Activated naive CD4-positive, alpha-beta T cell treated with anti-CD3 and anti-CD28 coated beads, Interleukin-2, amount 10 ng/mL, durations not matched to agents 7 days and 5 days (primary cell): ENCODE measurements at regions not wholly inside any gene's neighbourhood (a gene's known extent, or its start where the extent isn't known, plus 50 kb on each side); places are given as distances from the start of the nearest gene placed in this dataset.

Experiments
- CTCF ChIA-PET: fragments of 350-600 bp; sonication (Branson Sonifier 250); formaldehyde crosslinking; loops from one replicate; lab custom pipeline; 2021; ENCODE audit warnings: antibody characterized with exemption; lab: Charles Lee
- DNase-seq: peaks from one replicate; pipeline ENCODE4 v3.0.0-alpha.2; 2020
- H3K27ac Mint-ChIP-seq: one replicate; pipeline ENCODE4 v1.8.0; 2021; ENCODE audit warnings: mild to moderate bottlenecking, moderate library complexity, mixed read lengths
- H3K27me3 Mint-ChIP-seq: one replicate; pipeline ENCODE4 v1.8.0; 2021; ENCODE audit warnings: mild to moderate bottlenecking, mixed read lengths
- H3K36me3 Mint-ChIP-seq: one replicate; pipeline ENCODE4 v1.8.0; 2021; ENCODE audit warnings: mixed read lengths
- H3K4me1 Mint-ChIP-seq: one replicate; pipeline ENCODE4 v1.8.0; 2021; ENCODE audit warnings: mixed read lengths
- H3K4me3 Mint-ChIP-seq: one replicate; pipeline ENCODE4 v1.8.0; 2021; ENCODE audit warnings: mild to moderate bottlenecking, moderate library complexity, mixed read lengths
- H3K9me3 Mint-ChIP-seq: one replicate; pipeline ENCODE4 v1.8.0; 2021; ENCODE audit warnings: mixed read lengths

DNA sequence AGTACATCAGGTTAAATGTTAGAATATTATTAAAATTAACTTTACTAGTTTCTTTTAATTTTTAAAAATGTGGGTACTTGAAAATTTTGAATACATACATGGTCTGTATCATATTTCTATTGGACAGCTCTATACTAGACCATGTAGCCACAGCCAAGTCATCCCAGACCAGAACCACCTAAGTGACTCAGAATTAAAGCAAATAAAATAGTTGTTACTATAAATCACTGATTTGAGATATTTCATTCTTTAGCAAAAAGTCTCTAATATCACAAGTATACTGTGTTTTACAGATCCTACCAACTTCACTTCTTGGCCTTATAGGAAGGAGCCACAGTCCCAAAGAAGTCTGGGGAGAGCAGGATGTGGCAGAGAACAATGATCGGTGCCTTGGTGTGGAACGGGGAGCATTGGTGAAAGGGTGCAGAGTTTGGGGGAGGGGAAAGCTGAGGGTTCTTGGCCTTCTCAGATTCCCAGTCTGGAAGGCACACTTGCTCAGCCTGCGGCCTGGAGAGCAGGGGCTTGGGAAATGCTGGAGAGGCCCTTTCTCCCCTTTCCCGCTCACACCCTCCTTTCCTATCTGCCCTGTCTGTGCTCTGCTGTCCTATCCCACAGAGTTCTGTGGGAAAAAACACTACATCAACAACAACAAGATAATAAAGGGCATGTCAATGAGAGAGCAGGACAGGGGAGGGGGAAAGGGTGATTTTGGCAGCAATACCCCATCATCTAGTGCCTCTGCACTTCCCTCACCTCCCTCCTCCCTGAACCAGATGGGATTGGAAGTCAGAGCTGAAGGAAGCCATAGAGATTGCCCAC is 122.1 kb downstream of the NGF start:
- DNase-seq, result no peak
- Mint-ChIP-seq H3K27me3 (no peaks in the 10 kb centered on the region), H3K36me3 (no peaks in the 10 kb centered on the region), H3K27ac (no peak overlapping the region), H3K9me3 (no peaks in the 10 kb centered on the region), H3K4me3 (no peak overlapping the region), H3K4me1 (no peaks in the 10 kb centered on the region)
- CTCF ChIA-PET, result no interaction called here

DNA sequence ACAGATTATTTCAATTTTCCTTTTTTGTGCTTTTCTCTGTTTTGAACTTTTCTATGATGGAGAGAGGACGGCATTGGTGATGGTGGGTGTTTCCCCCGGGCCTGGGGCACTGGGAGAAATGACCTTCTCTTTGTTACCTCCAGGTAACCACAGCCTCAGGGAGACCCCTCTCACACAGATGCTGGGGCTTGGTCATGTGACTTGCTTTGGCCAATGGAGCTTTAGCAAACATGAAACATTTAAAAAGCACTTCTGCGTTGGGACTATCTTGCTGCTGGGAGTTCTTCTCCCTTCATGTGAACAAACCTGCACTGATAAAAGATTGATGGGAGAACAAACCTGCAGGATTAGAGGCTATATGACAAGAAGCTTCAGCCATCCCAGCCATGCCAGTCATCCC is 122.9 kb downstream of the NGF start:
- Mint-ChIP-seq H3K4me3 (no peak overlapping the region), H3K27me3 (no peaks in the 10 kb centered on the region), H3K36me3 (no peaks in the 10 kb centered on the region), H3K9me3 (no peaks in the 10 kb centered on the region), H3K27ac (no peak overlapping the region), H3K4me1 (no peaks in the 10 kb centered on the region)
- CTCF ChIA-PET, result no interaction called here
- no peak for DNase-seq

DNA sequence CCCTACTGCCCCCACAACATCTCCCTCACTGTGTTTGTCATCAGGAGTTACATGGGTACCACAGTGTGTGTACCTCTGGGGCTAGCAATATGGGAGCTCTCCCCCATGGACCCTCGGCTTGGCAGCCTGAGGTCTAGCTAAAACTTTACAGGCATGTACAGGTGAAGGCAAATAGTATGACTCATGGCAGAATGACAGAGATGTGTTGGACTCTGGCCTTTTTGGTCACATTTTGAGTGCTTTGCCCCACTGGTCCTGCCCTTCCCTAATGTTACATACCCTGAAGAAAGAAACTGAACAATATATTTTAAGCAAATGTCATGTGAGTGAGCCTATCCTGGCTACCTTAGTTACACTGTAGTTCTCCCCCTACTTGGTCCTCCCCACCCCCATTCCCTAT is 124.0 kb downstream of the NGF start:
- Mint-ChIP-seq H3K36me3 (no peaks in the 10 kb centered on the region), H3K4me3 (no peak overlapping the region), H3K27me3 (no peaks in the 10 kb centered on the region), H3K9me3 (no peaks in the 10 kb centered on the region), H3K4me1 (no peaks in the 10 kb centered on the region), H3K27ac (no peak overlapping the region)
- no peak for DNase-seq
- CTCF ChIA-PET, result no interaction called here

DNA sequence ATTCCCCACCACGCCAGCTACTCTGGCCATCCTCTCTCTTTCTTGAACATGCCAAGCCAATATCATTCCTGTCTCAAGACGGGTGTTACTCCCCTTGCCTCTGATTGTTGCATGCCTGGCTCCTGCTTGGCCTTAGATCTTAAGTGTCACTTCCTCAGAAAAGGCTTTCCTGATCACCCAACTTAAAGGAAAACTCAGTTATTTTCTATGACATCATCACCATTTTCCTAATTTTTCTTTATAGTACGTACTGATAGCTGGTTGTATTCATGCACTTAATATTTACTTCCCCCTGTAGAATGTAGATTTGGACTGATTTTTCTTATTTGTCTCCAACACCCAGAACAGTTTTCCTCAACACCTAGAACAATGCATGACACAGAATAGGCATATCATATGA is 123.8 kb upstream of the TSPAN2 start:
- Mint-ChIP-seq H3K36me3 (no peaks in the 10 kb centered on the region), H3K4me3 (no peak overlapping the region), H3K9me3 (no peaks in the 10 kb centered on the region), H3K27me3 (no peaks in the 10 kb centered on the region), H3K27ac (no peak overlapping the region), H3K4me1 (no peaks in the 10 kb centered on the region)
- CTCF ChIA-PET, result no interaction called here
- no peak for DNase-seq

DNA sequence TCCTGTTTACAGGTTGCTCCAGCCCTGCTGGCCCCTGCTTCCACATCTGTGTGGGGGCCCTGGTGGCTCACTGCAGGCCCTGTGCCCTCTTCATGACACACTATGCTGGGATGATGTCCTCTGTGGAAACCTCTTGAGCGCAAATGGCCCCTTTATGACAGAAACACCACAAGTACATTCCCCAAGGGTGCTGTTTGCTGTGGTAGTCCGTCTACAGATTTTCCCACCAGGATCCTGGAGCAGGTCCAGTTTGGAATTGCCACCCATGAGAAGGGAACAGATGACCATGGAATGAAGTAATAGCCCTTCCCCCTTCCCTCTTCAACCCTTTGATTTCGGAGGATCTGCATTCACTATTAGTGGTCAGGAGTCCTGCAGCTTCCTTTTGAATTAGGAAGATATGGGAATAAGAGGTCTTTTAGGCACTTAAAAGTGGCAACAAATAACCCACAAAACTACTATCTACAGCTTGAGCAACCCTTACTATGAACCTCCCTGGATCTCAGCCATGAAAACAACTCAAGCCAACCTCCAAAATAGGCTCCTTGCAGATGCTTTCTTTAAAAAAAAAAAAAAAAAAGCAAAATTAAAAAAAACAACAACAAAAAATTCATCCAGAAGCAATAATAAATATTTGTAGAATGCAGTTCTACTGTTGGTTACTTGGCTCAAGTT is 121.9 kb upstream of the TSPAN2 start:
- Mint-ChIP-seq H3K27ac (no peak overlapping the region), H3K27me3 (no peaks in the 10 kb centered on the region), H3K4me3 (no peak overlapping the region), H3K9me3 (no peaks in the 10 kb centered on the region), H3K4me1 (no peaks in the 10 kb centered on the region), H3K36me3 (no peaks in the 10 kb centered on the region)
- CTCF ChIA-PET, result no interaction called here
- no peak for DNase-seq

DNA sequence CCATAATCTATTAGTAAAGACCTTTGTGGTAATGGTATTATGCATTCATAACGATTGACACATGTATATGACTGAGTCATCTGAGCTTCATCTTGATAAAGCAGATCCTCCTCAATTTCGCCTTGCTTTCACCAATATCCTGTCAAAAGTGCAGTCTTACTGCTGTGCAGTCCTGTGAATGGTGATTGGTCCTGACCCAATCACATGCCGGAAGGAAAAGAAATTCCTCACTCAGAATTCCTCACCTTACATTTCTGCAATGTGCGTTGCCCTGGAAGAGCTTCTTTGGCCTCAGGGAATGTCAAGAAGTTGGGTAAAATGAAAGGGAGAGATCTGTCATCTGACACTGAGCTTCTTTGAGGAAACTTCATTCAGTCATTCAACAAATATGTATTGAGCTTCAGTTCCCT is 121.0 kb upstream of the TSPAN2 start:
- no peaks in the 10 kb centered on the region for H3K9me3 Mint-ChIP-seq
- H3K27me3 Mint-ChIP-seq, result no peaks in the 10 kb centered on the region
- H3K4me1 Mint-ChIP-seq, result no peaks in the 10 kb centered on the region
- H3K27ac Mint-ChIP-seq, result no peak overlapping the region
- CTCF ChIA-PET, result no interaction called here
- no peak overlapping the region for H3K4me3 Mint-ChIP-seq
- no peak for DNase-seq
- H3K36me3 Mint-ChIP-seq, result no peaks in the 10 kb centered on the region

DNA sequence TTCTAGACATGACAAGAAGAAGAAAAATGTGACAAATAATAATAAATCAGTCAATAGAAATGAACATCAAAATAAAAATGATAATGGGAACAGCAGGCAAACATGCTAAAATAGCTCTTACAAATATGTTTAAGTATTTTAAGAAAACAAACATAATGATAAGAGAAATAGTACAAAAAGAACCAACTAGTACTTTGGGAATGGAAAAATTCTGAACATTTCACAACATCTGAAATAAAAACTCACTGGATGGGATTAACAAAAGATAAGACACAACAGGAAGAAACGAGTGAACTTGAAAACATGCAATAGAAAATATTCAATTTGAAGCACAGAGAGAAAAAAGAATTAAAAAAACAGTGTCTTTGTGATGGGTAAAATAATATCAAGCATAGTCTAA is 115.2 kb upstream of the TSPAN2 start:
- no peak for DNase-seq
- H3K27ac Mint-ChIP-seq, result no peak overlapping the region
- H3K27me3 Mint-ChIP-seq, result no peaks in the 10 kb centered on the region
- CTCF ChIA-PET, result no interaction called here
- H3K4me3 Mint-ChIP-seq, result no peak overlapping the region
- H3K36me3 Mint-ChIP-seq, result no peaks in the 10 kb centered on the region
- no peaks in the 10 kb centered on the region for H3K9me3 Mint-ChIP-seq
- H3K4me1 Mint-ChIP-seq, result no peaks in the 10 kb centered on the region

DNA sequence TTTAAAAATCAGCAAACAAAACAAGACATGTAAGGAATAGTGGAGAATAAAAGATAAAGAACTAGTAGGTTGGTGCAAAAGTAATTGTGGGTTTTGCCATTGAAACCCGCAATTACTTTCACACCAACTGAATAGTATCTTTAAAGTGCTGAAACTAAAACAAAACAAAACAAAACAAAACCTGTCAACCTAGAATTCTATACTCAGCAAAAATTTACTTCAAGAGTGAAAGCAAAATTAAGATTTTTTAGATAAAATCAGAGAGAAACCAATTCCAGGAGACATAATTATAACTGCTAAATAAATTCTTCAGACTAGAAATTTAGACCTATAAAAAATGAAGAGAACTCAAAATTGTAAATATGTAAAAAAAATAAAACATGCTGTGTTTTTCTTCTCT is 114.0 kb upstream of the TSPAN2 start:
- H3K4me1 Mint-ChIP-seq, result no peaks in the 10 kb centered on the region
- H3K9me3 Mint-ChIP-seq, result no peaks in the 10 kb centered on the region
- H3K36me3 Mint-ChIP-seq, result no peaks in the 10 kb centered on the region
- H3K27ac Mint-ChIP-seq, result no peak overlapping the region
- H3K4me3 Mint-ChIP-seq, result no peak overlapping the region
- CTCF ChIA-PET, result no interaction called here
- DNase-seq, result no peak
- H3K27me3 Mint-ChIP-seq, result no peaks in the 10 kb centered on the region

DNA sequence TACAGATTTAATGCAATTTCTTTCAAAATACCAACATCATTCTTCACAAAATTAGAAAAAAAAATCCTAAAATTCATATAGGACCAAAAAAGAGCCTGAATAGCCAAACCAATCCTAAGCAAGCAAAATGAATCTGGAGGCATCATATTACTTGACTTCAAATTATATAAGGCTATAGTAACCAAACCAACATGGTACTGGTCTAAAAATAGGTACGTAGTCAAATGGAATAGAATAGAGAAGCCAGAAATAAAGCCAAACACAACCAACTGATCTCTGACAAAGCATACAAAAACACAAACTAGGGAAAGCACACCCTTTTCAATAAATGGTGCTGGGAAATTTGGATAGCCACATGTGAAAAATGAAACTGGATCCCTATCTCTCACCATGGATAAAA is 112.3 kb upstream of the TSPAN2 start:
- CTCF ChIA-PET, result no interaction called here
- peaks cover 3% of the 10 kb centered on the region for H3K27me3 Mint-ChIP-seq
- H3K9me3 Mint-ChIP-seq, result no peaks in the 10 kb centered on the region
- no peaks in the 10 kb centered on the region for H3K36me3 Mint-ChIP-seq
- no peak overlapping the region for H3K4me3 Mint-ChIP-seq
- no peaks in the 10 kb centered on the region for H3K4me1 Mint-ChIP-seq
- H3K27ac Mint-ChIP-seq, result no peak overlapping the region
- no peak for DNase-seq

DNA sequence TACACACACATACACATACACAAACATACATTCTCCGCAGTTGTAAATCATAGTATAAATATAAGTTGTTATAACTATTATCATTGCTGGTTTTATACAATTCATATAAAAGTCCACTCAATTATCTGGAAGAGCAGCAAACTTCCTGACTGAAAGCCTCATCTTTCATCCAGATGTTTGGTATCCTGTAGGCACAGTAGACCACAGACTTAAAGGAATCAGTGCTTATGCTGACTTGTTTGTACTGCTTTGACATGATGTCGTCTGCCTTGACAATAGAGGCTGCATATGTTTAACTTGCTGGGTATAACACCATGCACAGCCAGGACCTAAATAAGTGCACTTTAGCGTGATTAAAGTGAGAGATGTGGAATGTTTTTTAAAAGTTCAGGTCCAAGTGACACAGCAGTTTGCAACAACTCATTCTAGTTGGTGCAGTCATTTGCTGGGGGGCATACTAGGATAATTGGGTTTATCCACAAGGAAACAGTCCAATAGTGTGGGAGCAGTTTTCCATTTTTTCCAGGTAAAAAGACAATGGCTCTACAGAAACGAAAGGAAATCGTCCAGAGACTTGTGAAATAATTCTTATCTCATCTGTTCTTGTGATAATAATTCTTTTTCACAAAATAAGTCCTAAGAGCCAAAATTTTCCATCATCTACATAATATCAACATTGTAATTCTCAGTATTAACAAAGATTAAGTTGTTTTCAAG is 110.3 kb upstream of the TSPAN2 start:
- H3K27me3 Mint-ChIP-seq, result peaks cover 3% of the 10 kb centered on the region
- no peaks in the 10 kb centered on the region for H3K36me3 Mint-ChIP-seq
- H3K27ac Mint-ChIP-seq, result no peak overlapping the region
- H3K4me3 Mint-ChIP-seq, result no peak overlapping the region
- CTCF ChIA-PET, result interaction anchor here (0.6 kb wide), 1 partner anchor 228 kb away, joined by 3 read pairs; no protein-coding TSS in a partner anchor
- H3K4me1 Mint-ChIP-seq, result no peaks in the 10 kb centered on the region
- H3K9me3 Mint-ChIP-seq, result no peaks in the 10 kb centered on the region
- no peak for DNase-seq

DNA sequence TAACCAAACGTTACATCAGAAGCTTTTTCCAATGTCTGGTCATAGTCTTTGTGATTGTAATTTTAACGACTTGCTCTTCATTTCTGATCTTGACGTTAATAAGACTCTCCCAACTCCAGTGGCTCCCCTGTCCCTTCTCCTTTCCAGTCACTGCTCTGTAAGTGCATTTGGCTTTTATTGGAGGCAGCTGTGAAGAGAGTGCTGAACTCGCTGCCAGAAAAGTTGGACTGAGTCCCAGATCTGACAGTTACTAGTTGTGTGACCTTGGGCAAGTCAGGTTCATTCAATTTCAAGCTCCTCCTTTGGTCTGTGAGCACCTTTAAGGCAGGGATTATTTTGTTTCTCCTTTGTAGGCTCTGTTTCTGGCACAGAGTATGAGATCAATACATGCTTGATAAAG is 109.6 kb upstream of the TSPAN2 start:
- CTCF ChIA-PET, result interaction anchor here (0.6 kb wide), 1 partner anchor 228 kb away, joined by 3 read pairs; no protein-coding TSS in a partner anchor
- Mint-ChIP-seq H3K27ac (no peak overlapping the region), H3K36me3 (no peaks in the 10 kb centered on the region), H3K4me1 (no peaks in the 10 kb centered on the region), H3K27me3 (peaks cover 8% of the 10 kb centered on the region), H3K4me3 (no peak overlapping the region), H3K9me3 (no peaks in the 10 kb centered on the region)
- no peak for DNase-seq

DNA sequence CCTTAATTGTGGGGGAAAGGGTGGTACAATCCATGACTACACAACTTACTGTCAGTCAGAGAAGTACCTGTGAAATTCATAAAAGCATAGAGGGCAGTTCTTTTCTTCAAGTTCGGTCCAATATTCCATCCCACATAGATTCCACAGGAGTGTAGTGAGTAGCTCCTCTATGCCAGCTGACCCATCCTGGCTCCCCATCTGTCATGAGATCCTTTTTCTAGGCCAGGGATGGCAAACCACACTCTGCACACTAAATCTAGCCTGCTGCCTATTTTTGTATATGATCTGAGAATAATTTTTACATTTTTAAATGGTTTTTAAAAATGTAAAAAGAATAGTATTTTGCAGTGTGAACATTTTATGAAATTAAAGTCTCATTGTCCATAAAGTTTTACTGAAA is 107.0 kb upstream of the TSPAN2 start:
- no peak for DNase-seq

DNA sequence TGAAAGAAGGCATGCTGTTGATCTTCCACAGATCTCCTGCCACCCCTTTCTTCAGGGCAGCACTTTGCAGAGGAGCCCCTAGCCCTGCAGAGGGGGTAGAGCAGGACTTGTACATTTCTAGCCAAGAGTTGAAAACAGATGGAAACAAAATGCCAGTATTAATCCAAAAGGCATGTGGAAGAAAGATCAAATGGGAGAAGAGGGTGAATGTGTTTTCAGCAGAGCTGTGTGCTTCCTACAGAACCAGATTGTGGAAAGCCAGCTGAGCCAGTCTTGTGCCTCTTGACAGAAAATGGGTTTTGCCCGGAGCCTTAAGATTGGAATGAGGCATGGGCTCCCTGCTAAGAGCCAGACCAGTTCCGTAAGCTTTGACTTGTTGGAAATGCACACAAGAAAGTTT is 105.2 kb upstream of the TSPAN2 start:
- Mint-ChIP-seq H3K9me3 (no peaks in the 10 kb centered on the region), H3K36me3 (no peaks in the 10 kb centered on the region), H3K27ac (no peak overlapping the region), H3K27me3 (peaks cover 9% of the 10 kb centered on the region), H3K4me1 (no peaks in the 10 kb centered on the region), H3K4me3 (no peak overlapping the region)
- no peak for DNase-seq
- CTCF ChIA-PET, result interaction anchor here (0.6 kb wide), 1 partner anchor 787 kb away, joined by 3 read pairs; no protein-coding TSS in a partner anchor

More for the DNA sequence above, 107.0 kb upstream of the TSPAN2 start:
- Mint-ChIP-seq H3K9me3 (no peaks in the 10 kb centered on the region), H3K27ac (no peak overlapping the region), H3K4me1 (no peaks in the 10 kb centered on the region), H3K27me3 (peaks cover 9% of the 10 kb centered on the region), H3K4me3 (no peak overlapping the region), H3K36me3 (no peaks in the 10 kb centered on the region)
- CTCF ChIA-PET, result no interaction called here

DNA sequence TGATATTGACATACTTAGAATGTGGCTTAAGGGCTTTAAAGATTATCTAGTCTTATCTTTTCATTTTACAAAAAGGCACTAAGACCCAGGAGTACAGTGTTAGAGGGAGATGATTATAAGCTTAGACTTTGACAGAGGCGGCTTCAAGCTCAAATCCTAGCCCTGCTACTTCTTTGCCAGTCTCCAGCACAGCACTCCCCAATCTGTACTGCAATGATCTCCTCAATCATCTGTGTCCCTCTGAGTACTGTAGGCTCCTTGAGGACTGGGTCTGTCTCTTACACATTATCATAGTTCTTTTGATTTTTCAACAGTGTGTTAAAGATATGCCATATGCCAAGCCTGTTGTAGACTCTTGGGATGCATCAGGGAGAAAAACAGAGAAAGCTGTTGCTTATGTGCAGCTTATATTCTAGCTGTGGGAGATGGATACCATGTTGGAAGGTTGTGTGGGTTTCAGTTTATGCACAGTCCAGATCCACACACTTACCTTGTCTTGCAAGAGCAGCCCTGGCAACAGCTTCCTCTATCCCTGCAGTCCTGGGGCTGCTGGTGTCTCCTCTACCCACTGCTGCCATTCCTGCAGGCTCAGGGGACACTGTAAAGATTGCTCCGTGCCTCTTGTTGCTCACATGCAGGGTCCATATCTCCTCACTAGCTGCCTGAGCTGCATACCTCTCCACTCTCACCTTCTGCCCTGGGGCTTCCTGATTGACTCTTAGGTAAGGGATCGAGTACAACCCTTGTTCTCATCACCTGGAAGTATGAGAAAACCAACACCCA is 103.9 kb upstream of the TSPAN2 start:
- no peaks in the 10 kb centered on the region for H3K4me1 Mint-ChIP-seq
- H3K9me3 Mint-ChIP-seq, result no peaks in the 10 kb centered on the region
- H3K27ac Mint-ChIP-seq, result no peak overlapping the region
- H3K4me3 Mint-ChIP-seq, result no peak overlapping the region
- no peaks in the 10 kb centered on the region for H3K36me3 Mint-ChIP-seq
- no peak for DNase-seq
- CTCF ChIA-PET, result no interaction called here
- H3K27me3 Mint-ChIP-seq, result peaks cover 9% of the 10 kb centered on the region
